SK-N-SH (cell line): ENCODE measurements at regions not wholly inside any gene's neighbourhood (a gene's known extent, or its start where the extent isn't known, plus 50 kb on each side); places are given as distances from the start of the nearest gene placed in this dataset.

ENCODE experiments used
- CTCF ChIA-PET: fragments of 300-600, 350-600 bp; formaldehyde crosslinking; extraction: SDS; loops from one replicate; lab custom pipeline; 2021; lab: Yijun Ruan, JAX
- POLR2A ChIA-PET: fragments of 350-600 bp; sonication (Branson Sonifier 250); formaldehyde crosslinking; extraction: SDS; loops from one replicate; lab custom pipeline; 2020; ENCODE audit warnings: antibody characterized with exemption, inconsistent platforms; lab: Yijun Ruan, JAX
- DNase-seq: peaks from one replicate; pipeline ENCODE4 v3.0.0; 2012
- H2AFZ ChIP-seq: fragments of 200-600 bp; sonication (generic); 2 replicates; pipeline ENCODE4 v1.8.1; 2016; ENCODE audit warnings: antibody characterized with exemption, mild to moderate bottlenecking, low read depth
- H3F3A ChIP-seq: fragments of 200-600 bp; sonication (generic); replicated peaks from 2 replicates; pipeline ENCODE3; 2016; ENCODE audit warnings: antibody characterized with exemption, mild to moderate bottlenecking; ENCODE audit not compliant: insufficient read depth
- H3K27ac ChIP-seq, 2 experiments: fragments of 200-500 bp in 1 of 2; fragments of 200-600 bp in 1 of 2; sonication (Bioruptor generic) in 1 of 2; sonication (generic), shearing (Covaris generic) in 1 of 2; 2 replicates each; pipeline versions ENCODE4 v1.5.1 to v1.6.1; 2014 to 2016; ENCODE audit warnings: low read depth in 2 of 2, inconsistent platforms in 1 of 2, low read length in 1 of 2, mild to moderate bottlenecking in 1 of 2, mixed read lengths in 1 of 2
- H3K27me3 ChIP-seq: fragments of 200-600 bp; sonication (generic), shearing (Covaris generic); 2 replicates; pipeline ENCODE4 v1.6.1; 2016; ENCODE audit warnings: mixed run types; ENCODE audit not compliant: insufficient read depth
- H3K36me3 ChIP-seq, 2 experiments: fragments of 200-500 bp in 1 of 2; fragments of 200-600 bp in 1 of 2; sonication (Bioruptor generic) in 1 of 2; sonication (generic) in 1 of 2; replicated peaks in 1 of 2; 2 replicates each; pipeline versions ENCODE3 to v1.5.1; 2014 to 2016; ENCODE audit warnings: low read length in 1 of 2, mild to moderate bottlenecking in 1 of 2; ENCODE audit not compliant: insufficient read depth in 2 of 2, control insufficient read depth in 1 of 2
- H3K4me1 ChIP-seq, 2 experiments: fragments of 200-500 bp in 1 of 2; fragments of 200-600 bp in 1 of 2; sonication (Bioruptor generic) in 1 of 2; sonication (generic), shearing (Covaris generic) in 1 of 2; 2 replicates each; pipeline versions ENCODE4 v1.5.1 to v1.6.1; 2014 to 2016; ENCODE audit warnings: low read depth in 1 of 2, low read length in 1 of 2, mixed run types in 1 of 2; ENCODE audit not compliant: insufficient read depth in 2 of 2, control insufficient read depth in 1 of 2
- H3K4me2 ChIP-seq: fragments of 200-600 bp; sonication (generic), shearing (Covaris generic); 2 replicates; pipeline ENCODE4 v1.6.1; 2017; ENCODE audit warnings: mixed run types
- H3K4me3 ChIP-seq, 2 experiments: fragments of 200-500 bp in 1 of 2; fragments of 200-600 bp in 1 of 2; sonication (Bioruptor generic) in 1 of 2; sonication (generic), shearing (Covaris generic) in 1 of 2; 2 replicates each; pipeline versions ENCODE4 v1.5.1 to v1.8.1; 2014 to 2016; ENCODE audit warnings: low read depth in 2 of 2, inconsistent platforms in 1 of 2, low read length in 1 of 2, mild to moderate bottlenecking in 1 of 2, mixed read lengths in 1 of 2, moderate library complexity in 1 of 2
- H3K79me2 ChIP-seq: fragments of 200-600 bp; sonication (generic); 2 replicates; pipeline ENCODE4 v1.8.1; 2017; ENCODE audit warnings: mild to moderate bottlenecking; ENCODE audit not compliant: insufficient read depth
- H3K9ac ChIP-seq: fragments of 200-600 bp; sonication (generic); 2 replicates; pipeline ENCODE4 v1.6.1; 2017; ENCODE audit warnings: mixed run types
- H3K9me2 ChIP-seq: fragments of 200-600 bp; sonication (generic); 2 replicates; pipeline ENCODE4 v1.6.1; 2017; ENCODE audit warnings: mixed run types
- H3K9me3 ChIP-seq: fragments of 200-600 bp; sonication (generic); 2 replicates; pipeline ENCODE4 v1.6.1; 2017; ENCODE audit warnings: mixed run types, mild to moderate bottlenecking, moderate library complexity
- H4K20me1 ChIP-seq: fragments of 200-600 bp; sonication (generic); 2 replicates; pipeline ENCODE4 v1.6.1; 2017; ENCODE audit warnings: mild to moderate bottlenecking, mixed run types; ENCODE audit not compliant: insufficient read depth
- CHD2 ChIP-seq: fragments of 150-350 bp; IDR thresholded peaks from 2 replicates; pipeline ENCODE4 v1.6.1; 2018; ENCODE audit warnings: low read length; ENCODE audit not compliant: partially characterized antibody
- ELF1 ChIP-seq: IDR thresholded peaks from 2 replicates; pipeline ENCODE4 v1.4.0; 2012
- EP300 ChIP-seq, 2 experiments: IDR thresholded peaks; 2 replicates each; pipeline versions ENCODE4 v1.4.0 to v1.6.1; 2012; ENCODE audit warnings: borderline replicate concordance in 1 of 2, low read depth in 1 of 2, low read length in 1 of 2
- EZH2phosphoT487 ChIP-seq: fragments of 200-600 bp; sonication (generic); IDR thresholded peaks from 2 replicates; pipeline ENCODE4 v1.6.1; 2017; ENCODE audit warnings: low read depth, mixed run types, mild to moderate bottlenecking, antibody characterized with exemption, moderate library complexity, borderline replicate concordance
- FOSL2 ChIP-seq: IDR thresholded peaks from 2 replicates; pipeline ENCODE4 v1.4.0; 2012; ENCODE audit warnings: low read depth, mild to moderate bottlenecking, moderate library complexity, borderline replicate concordance
- FOXJ3 ChIP-seq: sonication (generic); formaldehyde crosslinking; IDR thresholded peaks from 2 replicates; pipeline ENCODE4 v1.5.1; 2020; ENCODE audit warnings: mild to moderate bottlenecking, missing genetic modification reagents
- GABPA ChIP-seq: IDR thresholded peaks from 2 replicates; pipeline ENCODE4 v1.4.0; 2012; ENCODE audit warnings: low read depth, mild to moderate bottlenecking
- JUND ChIP-seq: IDR thresholded peaks from 2 replicates; pipeline ENCODE4 v1.4.0; 2012
- MAX ChIP-seq: IDR thresholded peaks from 2 replicates; pipeline ENCODE4 v1.4.0; 2012; ENCODE audit warnings: low read depth
- MEF2A ChIP-seq: IDR thresholded peaks from 2 replicates; pipeline ENCODE4 v1.4.0; 2012; ENCODE audit warnings: low read depth, borderline replicate concordance
- MXI1 ChIP-seq: IDR thresholded peaks from 2 replicates; pipeline ENCODE4 v1.6.1; 2012; ENCODE audit warnings: mild to moderate bottlenecking, low read depth, low read length, improper control_type of control experiment
- PBX3 ChIP-seq: IDR thresholded peaks from 2 replicates; pipeline ENCODE4; 2012
- POLR2AphosphoS5 ChIP-seq: IDR thresholded peaks from 2 replicates; pipeline ENCODE4 v1.6.1; 2012; ENCODE audit warnings: low read depth, low read length
- RAD21 ChIP-seq: IDR thresholded peaks from 2 replicates; pipeline ENCODE4 v1.6.1; 2012; ENCODE audit warnings: mild to moderate bottlenecking, low read length
- RCOR1 ChIP-seq: fragments of 150-350 bp; IDR thresholded peaks from 2 replicates; pipeline ENCODE4 v1.6.1; 2017; ENCODE audit warnings: antibody characterized with exemption, low read length
- REST ChIP-seq: IDR thresholded peaks from 2 replicates; pipeline ENCODE4 v1.6.1; 2012; ENCODE audit warnings: mild to moderate bottlenecking, low read depth, low read length, moderate library complexity
- RFX5 ChIP-seq: IDR thresholded peaks from 2 replicates; pipeline ENCODE4 v1.6.1; 2012; ENCODE audit warnings: mild to moderate bottlenecking, improper control_type of control experiment, low read length
- RXRA ChIP-seq: IDR thresholded peaks from 2 replicates; pipeline ENCODE4 v1.4.0; 2012; ENCODE audit warnings: low read depth, mild to moderate bottlenecking, borderline replicate concordance
- TAF1 ChIP-seq: IDR thresholded peaks from 2 replicates; pipeline ENCODE4 v1.6.1; 2012; ENCODE audit warnings: low read depth, mild to moderate bottlenecking, low read length, moderate library complexity, borderline replicate concordance
- USF2 ChIP-seq: fragments of 150-350 bp; IDR thresholded peaks from 2 replicates; pipeline ENCODE4 v1.6.1; 2017; ENCODE audit warnings: antibody characterized with exemption, low read length, low read depth, borderline replicate concordance
- WGBS: methylation state at CpG from one replicate; pipeline ENCODE4 v1.1.6; 2017; ENCODE audit warnings: low lambda C conversion rate; 5-methylcytosine and 5-hydroxymethylcytosine counted together

GRCh38 chr2:150847578-150847977 lies 360.1 kb upstream of the RND3 start (continued):
- TF ChIP-seq EP300 (IDR thresholded peaks at IDR 0.05; ENCODE audit: borderline replicate concordance in 1 of 2, low read depth in 1 of 2, low read length in 1 of 2) = no peak
- TF ChIP-seq RFX5 = no peak
- no peak for TF ChIP-seq GABPA
- no peak for TF ChIP-seq FOXJ3
- TF ChIP-seq, all 33 proteins: peak for 0

GRCh38 chr2:150846691-150847090 lies 359.2 kb upstream of the RND3 start:
- no peaks in the 10 kb centered on the region for H3K79me2 ChIP-seq
- H3K9me2 ChIP-seq = no peaks in the 10 kb centered on the region
- no peak overlapping the region for H2AFZ ChIP-seq
- no peaks in the 10 kb centered on the region for H3K27me3 ChIP-seq
- CTCF ChIA-PET = no interaction called here
- H4K20me1 ChIP-seq = no peaks in the 10 kb centered on the region
- no peaks in the 10 kb centered on the region for H3F3A ChIP-seq
- H3K4me3 ChIP-seq = no peak overlapping the region
- no peak overlapping the region for H3K9ac ChIP-seq
- POLR2A ChIA-PET = no interaction called here
- H3K27ac ChIP-seq = no peak overlapping the region
- no peaks in the 10 kb centered on the region for H3K36me3 ChIP-seq
- no peak overlapping the region for H3K4me2 ChIP-seq
- H3K4me1 ChIP-seq = peaks cover 0 to 3% of the 10 kb centered on the region in 2 experiments; a peak in 2 of 4 replicates
- no peaks in the 10 kb centered on the region for H3K9me3 ChIP-seq
- WGBS = 93% methylated on average over 1 of the region's 1 CpG
- DNase-seq = no peak
- TF ChIP-seq ELF1 (no peak), PBX3 (no peak), MEF2A (no peak), POLR2AphosphoS5 (no peak), GABPA (no peak), RXRA (no peak), JUND (no peak), RAD21 (no peak), MXI1 (no peak), REST (no peak), TAF1 (no peak), CHD2 (no peak), FOSL2 (no peak), RCOR1 (no peak), MAX (no peak), USF2 (no peak), EZH2phosphoT487 (no peak), RFX5 (no peak)
- TF ChIP-seq, all 33 proteins: peak for 0
